GM19372 (cell line): ENCODE measurements at regions not wholly inside any gene's neighbourhood (a gene's known extent, or its start where the extent isn't known, plus 50 kb on each side); places are given as distances from the start of the nearest gene placed in this dataset.
"Not testable (repeated sequence)": the region's sequence is repeated elsewhere in the genome, so short reads cannot be mapped to it uniquely, and the experiment has no call there.

Experiments
- ATAC-seq: cut with Tn5 transposase; IDR thresholded peaks from one replicate; pipeline ENCODE4 v1.9.1; 2021; ENCODE audit warnings: mild to moderate bottlenecking, low read depth, moderate library complexity; ENCODE audit not compliant: unreplicated experiment

GRCh38 chr3:104032283-104032682 lies 1334.4 kb upstream of the ALCAM start:
- no peak for ATAC-seq

- ATAC-seq, result no peak
Observed at GRCh38 chr3:104040896-104041295, 1325.8 kb upstream of the ALCAM start.

GRCh38 chr3:104043001-104043543 lies 1323.6 kb upstream of the ALCAM start:
- ATAC-seq, result not testable (repeated sequence)

GRCh38 chr3:104044002-104044401 lies 1322.7 kb upstream of the ALCAM start:
- ATAC-seq, result no peak

- no peak for ATAC-seq
Observed at GRCh38 chr3:104066658-104067057, 1300.1 kb upstream of the ALCAM start.

- ATAC-seq, result no peak
Observed at GRCh38 chr3:104069114-104069513, 1297.6 kb upstream of the ALCAM start.

GRCh38 chr3:104070906-104071305 lies 1295.8 kb upstream of the ALCAM start:
- ATAC-seq, result no peak

- ATAC-seq, result no peak
Observed at GRCh38 chr3:104080088-104080626, 1286.6 kb upstream of the ALCAM start.

- no peak for ATAC-seq
Observed at GRCh38 chr3:104088738-104089137, 1278.0 kb upstream of the ALCAM start.

- not testable (repeated sequence) for ATAC-seq
Observed at GRCh38 chr3:104089987-104090386, 1276.7 kb upstream of the ALCAM start.

- no peak for ATAC-seq
Observed at GRCh38 chr3:104101736-104102135, 1265.0 kb upstream of the ALCAM start.

GRCh38 chr3:104102386-104102785 lies 1264.3 kb upstream of the ALCAM start:
- ATAC-seq, result peak; percentile 95

- no peak for ATAC-seq
Observed at GRCh38 chr3:104106276-104106675, 1260.4 kb upstream of the ALCAM start.

- ATAC-seq, result no peak
Observed at GRCh38 chr3:104108522-104108921, 1258.2 kb upstream of the ALCAM start.

GRCh38 chr3:104126463-104126862 lies 1240.2 kb upstream of the ALCAM start:
- ATAC-seq, result no peak

- no peak for ATAC-seq
Observed at GRCh38 chr3:104126864-104127553, 1239.7 kb upstream of the ALCAM start.

GRCh38 chr3:104127830-104128229 lies 1238.9 kb upstream of the ALCAM start:
- no peak for ATAC-seq

GRCh38 chr3:104132566-104133403 lies 1233.9 kb upstream of the ALCAM start:
- ATAC-seq, result no peak

- no peak for ATAC-seq
Observed at GRCh38 chr3:104133630-104134029, 1233.1 kb upstream of the ALCAM start.

GRCh38 chr3:104137116-104137515 lies 1229.6 kb upstream of the ALCAM start:
- no peak for ATAC-seq

GRCh38 chr3:104145164-104145563 lies 1221.5 kb upstream of the ALCAM start:
- ATAC-seq, result no peak
